GM12878 (cell line): ENCODE measurements at regions not wholly inside any gene's neighbourhood (a gene's known extent, or its start where the extent isn't known, plus 50 kb on each side); places are given as distances from the start of the nearest gene placed in this dataset.

Experiments used
- BACH1 ChIP-seq: fragments of 450-650 bp; IDR thresholded peaks from 2 replicates; pipeline ENCODE4 v1.6.1; 2017; ENCODE audit warnings: mild to moderate bottlenecking, borderline replicate concordance
- BCL11A ChIP-seq: IDR thresholded peaks from 2 replicates; pipeline ENCODE4 v1.6.1; 2011; ENCODE audit warnings: low read depth, low read length
- CHD2 ChIP-seq: IDR thresholded peaks from 2 replicates; pipeline ENCODE4 v1.6.1; 2011; ENCODE audit warnings: low read depth, low read length, improper control_type of control experiment, borderline replicate concordance
- LARP7 ChIP-seq: fragments of 450-650 bp; IDR thresholded peaks from 2 replicates; pipeline ENCODE4 v1.6.1; 2017; ENCODE audit warnings: mild to moderate bottlenecking
- SMAD5 ChIP-seq: IDR thresholded peaks from 2 replicates; pipeline ENCODE4 v1.6.1; 2016; ENCODE audit warnings: antibody characterized with exemption, low read depth
- TCF12 ChIP-seq: IDR thresholded peaks from 2 replicates; pipeline ENCODE4 v1.6.1; 2011; ENCODE audit warnings: low read depth, mild to moderate bottlenecking, low read length
- ZSCAN29 ChIP-seq: fragments of 450-650 bp; IDR thresholded peaks from 2 replicates; pipeline ENCODE4 v1.6.1; 2017; ENCODE audit warnings: mild to moderate bottlenecking, moderate library complexity
- TF ChIP-seq, protein P1 (sequence below): fragments of 450-650 bp; formaldehyde crosslinking; IDR thresholded peaks from 2 replicates; pipeline ENCODE4 v1.5.0; 2022; ENCODE audit warnings: mild to moderate bottlenecking, missing genetic modification characterization
- TF ChIP-seq, protein P2 (sequence below): fragments of 450-650 bp; IDR thresholded peaks from 2 replicates; pipeline ENCODE4 v1.6.1; 2014; ENCODE audit warnings: mild to moderate bottlenecking
- TF ChIP-seq, protein P3 (sequence below): IDR thresholded peaks from 2 replicates; pipeline ENCODE4 v1.6.1; 2011; ENCODE audit warnings: low read depth, low read length, improper control_type of control experiment, borderline replicate concordance

DNA sequence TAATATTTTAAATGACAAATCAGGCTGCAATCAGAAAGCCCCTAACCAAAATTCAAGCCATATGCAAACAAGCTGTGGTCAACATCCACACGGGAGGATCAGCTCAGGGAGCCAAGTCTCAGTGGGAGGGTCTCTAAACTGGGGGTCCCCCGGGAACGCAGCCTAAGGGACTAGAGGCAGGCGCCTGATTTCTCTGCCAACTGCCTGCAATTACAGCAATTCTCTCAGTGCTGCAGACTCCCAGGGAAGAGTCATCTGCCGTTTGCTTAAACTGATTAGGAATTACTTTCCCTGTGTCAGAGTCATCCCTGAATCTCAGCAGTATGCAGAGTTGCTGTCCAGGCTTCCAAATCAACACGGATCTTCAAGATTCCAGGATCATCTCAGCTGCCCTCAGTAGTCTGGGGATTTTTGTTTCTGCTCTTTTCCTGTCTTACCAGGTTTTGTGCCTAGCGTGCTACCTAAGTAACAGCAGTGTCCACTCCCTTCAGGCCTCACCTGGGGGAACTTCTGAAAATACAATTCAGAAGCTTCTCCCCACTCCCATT lies 247.8 kb downstream of the RRAGC start (continued):
- TF ChIP-seq, protein P1, sequence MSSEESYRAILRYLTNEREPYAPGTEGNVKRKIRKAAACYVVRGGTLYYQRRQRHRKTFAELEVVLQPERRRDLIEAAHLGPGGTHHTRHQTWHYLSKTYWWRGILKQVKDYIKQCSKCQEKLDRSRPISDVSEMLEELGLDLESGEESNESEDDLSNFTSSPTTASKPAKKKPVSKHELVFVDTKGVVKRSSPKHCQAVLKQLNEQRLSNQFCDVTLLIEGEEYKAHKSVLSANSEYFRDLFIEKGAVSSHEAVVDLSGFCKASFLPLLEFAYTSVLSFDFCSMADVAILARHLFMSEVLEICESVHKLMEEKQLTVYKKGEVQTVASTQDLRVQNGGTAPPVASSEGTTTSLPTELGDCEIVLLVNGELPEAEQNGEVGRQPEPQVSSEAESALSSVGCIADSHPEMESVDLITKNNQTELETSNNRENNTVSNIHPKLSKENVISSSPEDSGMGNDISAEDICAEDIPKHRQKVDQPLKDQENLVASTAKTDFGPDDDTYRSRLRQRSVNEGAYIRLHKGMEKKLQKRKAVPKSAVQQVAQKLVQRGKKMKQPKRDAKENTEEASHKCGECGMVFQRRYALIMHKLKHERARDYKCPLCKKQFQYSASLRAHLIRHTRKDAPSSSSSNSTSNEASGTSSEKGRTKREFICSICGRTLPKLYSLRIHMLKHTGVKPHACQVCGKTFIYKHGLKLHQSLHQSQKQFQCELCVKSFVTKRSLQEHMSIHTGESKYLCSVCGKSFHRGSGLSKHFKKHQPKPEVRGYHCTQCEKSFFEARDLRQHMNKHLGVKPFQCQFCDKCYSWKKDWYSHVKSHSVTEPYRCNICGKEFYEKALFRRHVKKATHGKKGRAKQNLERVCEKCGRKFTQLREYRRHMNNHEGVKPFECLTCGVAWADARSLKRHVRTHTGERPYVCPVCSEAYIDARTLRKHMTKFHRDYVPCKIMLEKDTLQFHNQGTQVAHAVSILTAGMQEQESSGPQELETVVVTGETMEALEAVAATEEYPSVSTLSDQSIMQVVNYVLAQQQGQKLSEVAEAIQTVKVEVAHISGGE (CRISPR knock-in tag), result no peak
- TF ChIP-seq BCL11A, result no peak
- TF ChIP-seq, protein P2, sequence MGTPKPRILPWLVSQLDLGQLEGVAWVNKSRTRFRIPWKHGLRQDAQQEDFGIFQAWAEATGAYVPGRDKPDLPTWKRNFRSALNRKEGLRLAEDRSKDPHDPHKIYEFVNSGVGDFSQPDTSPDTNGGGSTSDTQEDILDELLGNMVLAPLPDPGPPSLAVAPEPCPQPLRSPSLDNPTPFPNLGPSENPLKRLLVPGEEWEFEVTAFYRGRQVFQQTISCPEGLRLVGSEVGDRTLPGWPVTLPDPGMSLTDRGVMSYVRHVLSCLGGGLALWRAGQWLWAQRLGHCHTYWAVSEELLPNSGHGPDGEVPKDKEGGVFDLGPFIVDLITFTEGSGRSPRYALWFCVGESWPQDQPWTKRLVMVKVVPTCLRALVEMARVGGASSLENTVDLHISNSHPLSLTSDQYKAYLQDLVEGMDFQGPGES, result no peak
- no peak for TF ChIP-seq ZSCAN29
- no peak for TF ChIP-seq SMAD5
- no peak for TF ChIP-seq CHD2
- TF ChIP-seq, protein P3, sequence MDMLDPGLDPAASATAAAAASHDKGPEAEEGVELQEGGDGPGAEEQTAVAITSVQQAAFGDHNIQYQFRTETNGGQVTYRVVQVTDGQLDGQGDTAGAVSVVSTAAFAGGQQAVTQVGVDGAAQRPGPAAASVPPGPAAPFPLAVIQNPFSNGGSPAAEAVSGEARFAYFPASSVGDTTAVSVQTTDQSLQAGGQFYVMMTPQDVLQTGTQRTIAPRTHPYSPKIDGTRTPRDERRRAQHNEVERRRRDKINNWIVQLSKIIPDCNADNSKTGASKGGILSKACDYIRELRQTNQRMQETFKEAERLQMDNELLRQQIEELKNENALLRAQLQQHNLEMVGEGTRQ, result no peak
- TF ChIP-seq LARP7, result no peak
- no peak for TF ChIP-seq BACH1
- no peak for TF ChIP-seq TCF12
- TF ChIP-seq, all 136 proteins: peak for 0
